AG04450 (cell line): ENCODE measurements at regions not wholly inside any gene's neighbourhood (a gene's known extent, or its start where the extent isn't known, plus 50 kb on each side); places are given as distances from the start of the nearest gene placed in this dataset.

Experiments
- CTCF ChIA-PET: fragments of 300-600, 350-600 bp; formaldehyde crosslinking; extraction: SDS; loops from one replicate; lab custom pipeline; 2022; ENCODE audit warnings: antibody characterized with exemption, inconsistent platforms; lab: Charles Lee
- POLR2A ChIA-PET: fragments of 350-600 bp; formaldehyde crosslinking; extraction: SDS; loops from one replicate; lab custom pipeline; 2021; ENCODE audit warnings: antibody characterized with exemption, inconsistent platforms; lab: Yijun Ruan, JAX
- DNase-seq: peaks from one replicate; pipeline ENCODE4 v3.0.0-alpha.2; 2011; ENCODE audit warnings: low read depth, low spot score
- H3K27ac ChIP-seq: one replicate; pipeline ENCODE4 v1.5.1; 2012; ENCODE audit warnings: low read depth, low read length, control low read depth
- H3K27me3 ChIP-seq: one replicate; pipeline ENCODE4 v1.6.0; 2012; ENCODE audit warnings: low read length; ENCODE audit not compliant: control insufficient read depth, insufficient read depth
- H3K4me3 ChIP-seq: 2 replicates; pipeline ENCODE4 v1.5.1; 2011; ENCODE audit warnings: mild to moderate bottlenecking, low read depth, low read length, control low read depth
- H3K9me3 ChIP-seq: 2 replicates; pipeline ENCODE4 v1.5.1; 2012; ENCODE audit warnings: low read length; ENCODE audit not compliant: control insufficient read depth, insufficient read depth
- CTCF ChIP-seq: IDR thresholded peaks from 2 replicates; pipeline ENCODE4 v1.5.1; 2011; ENCODE audit warnings: low read depth, low read length, control low read depth, inconsistent platforms

- Histone ChIP-seq H3K4me3 (no peak overlapping the region), H3K27me3 (no peaks in the 10 kb centered on the region), H3K9me3 (no peaks in the 10 kb centered on the region), H3K27ac (no peak overlapping the region)
- CTCF ChIA-PET = interaction anchor here (0.6 kb wide), 3 partner anchors 372 to 455 kb away, joined by 3 to 4 read pairs (median 3); no protein-coding TSS in a partner anchor
- no peak for DNase-seq
- POLR2A ChIA-PET = interaction anchor here (0.6 kb wide), 1 partner anchor 350 kb away, joined by 4 read pairs; no protein-coding TSS in a partner anchor
- no peak for TF ChIP-seq CTCF
These were observed 342.2 kb upstream of the KYNU start for GRCh38 chr2:142535311-142535710.

- Histone ChIP-seq H3K27ac (no peak overlapping the region), H3K9me3 (no peaks in the 10 kb centered on the region), H3K27me3 (no peaks in the 10 kb centered on the region), H3K4me3 (no peak overlapping the region)
- TF ChIP-seq CTCF = no peak
- POLR2A ChIA-PET = no interaction called here
- no peak for DNase-seq
- CTCF ChIA-PET = no interaction called here
These were observed 344.3 kb upstream of the KYNU start for GRCh38 chr2:142533177-142533576.

GRCh38 chr2:142531377-142531776 is 346.1 kb upstream of the KYNU start:
- ChIA-PET CTCF (no interaction called here), POLR2A (no interaction called here)
- TF ChIP-seq CTCF = no peak
- no peaks in the 10 kb centered on the region for H3K27me3 ChIP-seq
- no peak overlapping the region for H3K4me3 ChIP-seq
- no peak overlapping the region for H3K27ac ChIP-seq
- H3K9me3 ChIP-seq = no peaks in the 10 kb centered on the region
- no peak for DNase-seq

- H3K27ac ChIP-seq = no peak overlapping the region
- POLR2A ChIA-PET = no interaction called here
- CTCF ChIA-PET = no interaction called here
- no peak for TF ChIP-seq CTCF
- no peak for DNase-seq
- no peak overlapping the region for H3K4me3 ChIP-seq
- no peaks in the 10 kb centered on the region for H3K9me3 ChIP-seq
- no peaks in the 10 kb centered on the region for H3K27me3 ChIP-seq
These were observed 351.7 kb upstream of the KYNU start for GRCh38 chr2:142525720-142526119.

GRCh38 chr2:142521492-142521891 is 356.0 kb upstream of the KYNU start:
- TF ChIP-seq CTCF = no peak
- CTCF ChIA-PET = no interaction called here
- H3K27ac ChIP-seq = no peak overlapping the region
- POLR2A ChIA-PET = no interaction called here
- H3K27me3 ChIP-seq = no peaks in the 10 kb centered on the region
- no peak for DNase-seq
- H3K4me3 ChIP-seq = no peak overlapping the region
- H3K9me3 ChIP-seq = no peaks in the 10 kb centered on the region
